SHP77 (cell line): ENCODE measurements at regions not wholly inside any gene's neighbourhood (a gene's known extent, or its start where the extent isn't known, plus 50 kb on each side); places are given as distances from the start of the nearest gene placed in this dataset.

ENCODE experiments used
- DNase-seq, 2 experiments: peaks; one replicate each; lab custom pipeline; 2025; lab: John Stamatoyannopoulos, UW

GRCh38 chr2:128979182-128979581 lies 660.5 kb upstream of the HS6ST1 start:
- DNase-seq: no peak

GRCh38 chr2:128980475-128980874 lies 661.8 kb upstream of the HS6ST1 start:
- DNase-seq: no peak

GRCh38 chr2:128981353-128981752 lies 662.7 kb upstream of the HS6ST1 start:
- no peak for DNase-seq

- DNase-seq: no peak
Measured at GRCh38 chr2:128982001-128982400, 663.3 kb upstream of the HS6ST1 start.

- no peak for DNase-seq
Measured at GRCh38 chr2:128982670-128983069, 664.0 kb upstream of the HS6ST1 start.

GRCh38 chr2:128983094-128983493 lies 664.4 kb upstream of the HS6ST1 start:
- no peak for DNase-seq

- DNase-seq: no peak
Measured at GRCh38 chr2:128984081-128984480, 665.4 kb upstream of the HS6ST1 start.

GRCh38 chr2:128984855-128985254 lies 666.2 kb upstream of the HS6ST1 start:
- no peak for DNase-seq

GRCh38 chr2:128986026-128986715 lies 667.5 kb upstream of the HS6ST1 start:
- no peak for DNase-seq

- DNase-seq: no peak
Measured at GRCh38 chr2:128986867-128987268, 668.2 kb upstream of the HS6ST1 start.

- DNase-seq: no peak
Measured at GRCh38 chr2:128988326-128988725, 669.7 kb upstream of the HS6ST1 start.

- DNase-seq: no peak
Measured at GRCh38 chr2:128988967-128989366, 670.3 kb upstream of the HS6ST1 start.

GRCh38 chr2:128995086-128995485 lies 676.4 kb upstream of the HS6ST1 start:
- DNase-seq: no peak

GRCh38 chr2:128996078-128996477 lies 677.4 kb upstream of the HS6ST1 start:
- DNase-seq: no peak

- DNase-seq: no peak
Measured at GRCh38 chr2:128997166-128997866, 678.6 kb upstream of the HS6ST1 start.

GRCh38 chr2:129001926-129002325 lies 683.3 kb upstream of the HS6ST1 start:
- DNase-seq: no peak

- no peak for DNase-seq
Measured at GRCh38 chr2:129002751-129003150, 684.1 kb upstream of the HS6ST1 start.

GRCh38 chr2:129004485-129004884 lies 685.8 kb upstream of the HS6ST1 start:
- DNase-seq: peak; percentile 88

- peak in 1 of 2 experiments; percentile 45 for DNase-seq
Measured at GRCh38 chr2:129004940-129005490, 686.3 kb upstream of the HS6ST1 start.

- DNase-seq: peak in 1 of 2 experiments; percentile 24
Measured at GRCh38 chr2:129006135-129006886, 687.6 kb upstream of the HS6ST1 start.

GRCh38 chr2:129006901-129007300 lies 688.2 kb upstream of the HS6ST1 start:
- DNase-seq: no peak

GRCh38 chr2:129008055-129008880 lies 689.6 kb upstream of the HS6ST1 start:
- no peak for DNase-seq
